GM12865 (cell line): ENCODE measurements at regions not wholly inside any gene's neighbourhood (a gene's known extent, or its start where the extent isn't known, plus 50 kb on each side); places are given as distances from the start of the nearest gene placed in this dataset.

ENCODE experiments used
- DNase-seq: peaks from one replicate; pipeline ENCODE4 v3.0.0; 2010; ENCODE audit warnings: low read depth
- H3K4me3 ChIP-seq: 2 replicates; pipeline ENCODE4 v1.5.1; 2011; ENCODE audit warnings: mild to moderate bottlenecking, low read depth, low read length, control low read depth
- CTCF ChIP-seq: IDR thresholded peaks from 2 replicates; pipeline ENCODE4 v1.5.1; 2011; ENCODE audit warnings: low read length, control low read depth, low read depth, inconsistent platforms; ENCODE audit not compliant: insufficient read depth; ENCODE audit errors: missing control alignments

- no peak for TF ChIP-seq CTCF
- H3K4me3 ChIP-seq, result no peak overlapping the region
- DNase-seq, result no peak
These were observed 363.2 kb upstream of the DDHD1 start for GRCh38 chr14:53516261-53516774.

DNA sequence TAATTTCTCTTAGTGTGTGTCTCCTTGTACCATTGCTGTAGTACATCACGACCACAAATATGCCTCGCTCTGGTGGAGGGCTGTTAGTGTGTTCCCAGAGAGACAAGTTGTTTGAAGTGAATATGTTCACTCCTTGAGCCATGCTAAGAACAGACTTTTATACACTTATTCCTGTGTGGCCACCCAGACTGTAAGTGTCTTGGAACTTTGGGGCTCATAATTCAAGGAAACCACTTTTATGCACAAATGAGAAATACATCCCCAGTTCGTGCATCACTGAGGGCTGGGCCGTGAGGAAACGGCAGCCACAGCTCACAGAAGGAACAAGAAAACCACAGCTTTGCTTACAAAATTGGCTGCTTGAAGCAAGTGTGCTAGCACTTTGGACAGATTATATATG, 362.2 kb upstream of the DDHD1 start:
- DNase-seq, result peak; percentile 16
- TF ChIP-seq CTCF, result no peak
- H3K4me3 ChIP-seq, result no peak overlapping the region

DNA sequence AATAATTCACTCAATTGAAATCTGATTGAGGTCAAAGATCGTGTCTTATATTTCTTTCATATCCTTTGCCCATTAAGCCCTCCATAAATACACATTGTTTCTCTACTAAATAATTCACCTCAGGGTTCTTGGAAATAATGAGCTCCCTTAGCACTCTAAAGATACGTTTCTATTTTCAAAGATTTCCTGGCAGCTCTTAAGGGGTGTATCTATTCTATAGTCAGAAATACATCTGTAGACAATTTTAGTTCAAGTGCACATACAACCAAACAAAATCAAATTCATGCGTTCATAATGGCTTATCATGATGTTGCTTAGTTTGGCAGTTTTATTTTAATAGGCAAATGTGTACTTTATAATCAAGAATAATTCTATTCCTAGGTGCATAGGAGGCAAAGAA, 361.1 kb upstream of the DDHD1 start:
- DNase-seq, result no peak
- H3K4me3 ChIP-seq, result no peak overlapping the region
- TF ChIP-seq CTCF, result no peak

- TF ChIP-seq CTCF, result no peak
- H3K4me3 ChIP-seq, result no peak overlapping the region
- DNase-seq, result no peak
These were observed 357.3 kb upstream of the DDHD1 start for GRCh38 chr14:53510281-53510912.

GRCh38 chr14:53509276-53510244, 356.4 kb upstream of the DDHD1 start:
- no peak overlapping the region for H3K4me3 ChIP-seq
- no peak for TF ChIP-seq CTCF
- DNase-seq, result no peak

DNA sequence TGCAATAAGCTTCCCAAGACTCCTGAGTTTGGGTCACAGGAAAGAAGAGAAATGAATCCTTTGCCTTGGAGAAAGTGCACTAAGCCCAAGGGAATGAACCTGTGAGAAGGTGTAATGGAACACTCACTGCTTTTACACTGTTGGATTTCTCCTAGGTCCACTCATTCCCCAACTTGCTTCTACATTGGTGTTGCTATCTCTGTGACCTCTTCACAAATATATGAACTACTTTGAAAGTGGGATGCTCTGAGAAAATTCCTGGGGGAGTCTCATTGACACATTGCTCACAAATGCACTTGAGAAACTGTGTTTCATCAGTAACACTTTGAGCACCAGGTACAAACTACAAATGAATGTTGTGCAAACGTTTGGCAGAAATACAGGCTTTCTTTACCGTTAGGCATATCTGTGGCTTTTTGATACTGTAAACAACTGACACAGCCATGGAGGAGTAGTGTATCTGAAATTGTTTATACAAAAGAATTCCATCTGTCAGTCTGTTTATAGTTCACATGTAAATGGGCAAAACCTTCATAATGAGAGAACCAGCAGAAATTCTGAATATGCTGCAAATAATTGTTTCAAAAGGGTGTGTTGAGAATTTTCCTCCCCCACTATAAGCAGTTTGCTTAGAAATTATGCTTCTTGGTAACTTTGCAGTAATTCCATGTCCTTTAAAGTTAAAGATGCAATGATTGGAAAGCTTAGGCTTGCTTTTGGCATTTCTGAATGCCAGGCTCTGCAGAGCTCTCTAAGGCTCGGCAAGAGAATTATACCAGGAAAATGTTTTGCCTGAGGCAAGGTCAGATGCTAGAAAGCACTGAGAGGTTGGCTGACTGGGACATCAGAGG, 348.5 kb upstream of the DDHD1 start:
- DNase-seq, result no peak
- TF ChIP-seq CTCF, result no peak
- H3K4me3 ChIP-seq, result no peak overlapping the region
